ENCODE measurements at regions not wholly inside any gene's neighbourhood (a gene's known extent, or its start where the extent isn't known, plus 50 kb on each side); places are given as distances from the start of the nearest gene placed in this dataset.

DNA sequence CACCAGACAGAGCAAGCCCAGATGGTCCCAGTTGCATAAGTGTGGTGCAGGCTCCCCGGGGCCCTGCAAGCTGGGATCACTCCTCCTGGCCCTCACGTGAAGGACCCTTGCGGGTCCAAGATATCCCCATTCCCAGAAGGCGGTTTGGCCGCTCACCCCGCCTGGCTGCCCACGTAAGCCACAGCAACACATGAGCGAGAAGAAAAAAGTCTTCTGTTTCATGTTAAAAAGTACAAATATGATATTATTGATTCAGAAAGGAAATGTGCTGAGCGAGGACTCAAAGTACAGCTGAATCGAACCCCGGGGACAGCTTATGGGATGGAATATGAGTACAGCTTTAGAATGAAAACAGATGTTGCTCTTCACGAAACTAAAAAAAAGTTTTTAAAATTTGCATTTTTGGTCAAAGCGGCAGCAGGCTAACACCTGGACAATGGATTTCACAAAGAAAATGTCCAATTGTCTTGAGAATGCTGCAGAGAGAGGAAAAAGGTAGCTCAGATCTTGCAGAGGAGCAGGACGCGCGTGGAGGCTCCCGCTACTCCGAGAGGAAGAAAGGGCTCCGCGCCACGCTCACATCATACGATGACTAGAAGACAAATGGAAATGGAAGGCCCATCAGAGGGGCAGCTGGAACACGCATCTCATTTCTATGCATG, 427.6 kb downstream of the IRX1 start:
- TF ChIP-seq, protein P1, sequence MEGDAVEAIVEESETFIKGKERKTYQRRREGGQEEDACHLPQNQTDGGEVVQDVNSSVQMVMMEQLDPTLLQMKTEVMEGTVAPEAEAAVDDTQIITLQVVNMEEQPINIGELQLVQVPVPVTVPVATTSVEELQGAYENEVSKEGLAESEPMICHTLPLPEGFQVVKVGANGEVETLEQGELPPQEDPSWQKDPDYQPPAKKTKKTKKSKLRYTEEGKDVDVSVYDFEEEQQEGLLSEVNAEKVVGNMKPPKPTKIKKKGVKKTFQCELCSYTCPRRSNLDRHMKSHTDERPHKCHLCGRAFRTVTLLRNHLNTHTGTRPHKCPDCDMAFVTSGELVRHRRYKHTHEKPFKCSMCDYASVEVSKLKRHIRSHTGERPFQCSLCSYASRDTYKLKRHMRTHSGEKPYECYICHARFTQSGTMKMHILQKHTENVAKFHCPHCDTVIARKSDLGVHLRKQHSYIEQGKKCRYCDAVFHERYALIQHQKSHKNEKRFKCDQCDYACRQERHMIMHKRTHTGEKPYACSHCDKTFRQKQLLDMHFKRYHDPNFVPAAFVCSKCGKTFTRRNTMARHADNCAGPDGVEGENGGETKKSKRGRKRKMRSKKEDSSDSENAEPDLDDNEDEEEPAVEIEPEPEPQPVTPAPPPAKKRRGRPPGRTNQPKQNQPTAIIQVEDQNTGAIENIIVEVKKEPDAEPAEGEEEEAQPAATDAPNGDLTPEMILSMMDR (IDR thresholded peaks at IDR 0.05; ENCODE audit: low read length): no peak
- TF ChIP-seq EZH2 (optimal IDR thresholded peaks at IDR 0.05; ENCODE audit: low read depth, low read length): no peak

Data from MM.1S (cell line).